GM12865 (cell line): ENCODE measurements at regions not wholly inside any gene's neighbourhood (a gene's known extent, or its start where the extent isn't known, plus 50 kb on each side); places are given as distances from the start of the nearest gene placed in this dataset.

ENCODE experiments used
- DNase-seq: peaks from one replicate; pipeline ENCODE4 v3.0.0; 2010; ENCODE audit warnings: low read depth
- H3K4me3 ChIP-seq: 2 replicates; pipeline ENCODE4 v1.5.1; 2011; ENCODE audit warnings: mild to moderate bottlenecking, low read depth, low read length, control low read depth
- CTCF ChIP-seq: IDR thresholded peaks from 2 replicates; pipeline ENCODE4 v1.5.1; 2011; ENCODE audit warnings: low read length, control low read depth, low read depth, inconsistent platforms; ENCODE audit not compliant: insufficient read depth; ENCODE audit errors: missing control alignments

- H3K4me3 ChIP-seq = no peak overlapping the region
- no peak for DNase-seq
- TF ChIP-seq CTCF = no peak
Observed at GRCh38 chr9:134536931-134537330, 104.7 kb upstream of the COL5A1 start.

GRCh38 chr9:134537951-134538641, 103.5 kb upstream of the COL5A1 start:
- no peak overlapping the region for H3K4me3 ChIP-seq
- TF ChIP-seq CTCF = no peak
- no peak for DNase-seq

- no peak overlapping the region for H3K4me3 ChIP-seq
- no peak for DNase-seq
- TF ChIP-seq CTCF = no peak
Observed at GRCh38 chr9:134538856-134539566, 102.6 kb upstream of the COL5A1 start.

- H3K4me3 ChIP-seq = no peak overlapping the region
- no peak for TF ChIP-seq CTCF
- DNase-seq = no peak
Observed at GRCh38 chr9:134539586-134540194, 101.9 kb upstream of the COL5A1 start.

- no peak for TF ChIP-seq CTCF
- DNase-seq = no peak
- H3K4me3 ChIP-seq = no peak overlapping the region
Observed at GRCh38 chr9:134540276-134541096, 101.1 kb upstream of the COL5A1 start.

GRCh38 chr9:134541097-134541747, 100.4 kb upstream of the COL5A1 start:
- TF ChIP-seq CTCF = no peak
- DNase-seq = no peak
- H3K4me3 ChIP-seq = no peak overlapping the region
